SU-DHL-6 (cell line): ENCODE measurements at regions not wholly inside any gene's neighbourhood (a gene's known extent, or its start where the extent isn't known, plus 50 kb on each side); places are given as distances from the start of the nearest gene placed in this dataset.

Experiments used
- EZH2phosphoT487 ChIP-seq: fragments of 200-600 bp; sonication (generic), shearing (Covaris generic); conservative IDR thresholded peaks from 2 replicates; pipeline ENCODE4 v1.6.1; 2018; ENCODE audit warnings: mild to moderate bottlenecking, antibody characterized with exemption, low read length, moderate library complexity, mixed read lengths
- TF ChIP-seq, protein P1 (sequence below): fragments of 200-600 bp; sonication (generic); IDR thresholded peaks from one replicate; pipeline ENCODE4 v1.5.1; 2017; ENCODE audit warnings: antibody characterized with exemption, mild to moderate bottlenecking, low read length, moderate library complexity; ENCODE audit not compliant: insufficient read depth, poor library complexity, severe bottlenecking

DNA sequence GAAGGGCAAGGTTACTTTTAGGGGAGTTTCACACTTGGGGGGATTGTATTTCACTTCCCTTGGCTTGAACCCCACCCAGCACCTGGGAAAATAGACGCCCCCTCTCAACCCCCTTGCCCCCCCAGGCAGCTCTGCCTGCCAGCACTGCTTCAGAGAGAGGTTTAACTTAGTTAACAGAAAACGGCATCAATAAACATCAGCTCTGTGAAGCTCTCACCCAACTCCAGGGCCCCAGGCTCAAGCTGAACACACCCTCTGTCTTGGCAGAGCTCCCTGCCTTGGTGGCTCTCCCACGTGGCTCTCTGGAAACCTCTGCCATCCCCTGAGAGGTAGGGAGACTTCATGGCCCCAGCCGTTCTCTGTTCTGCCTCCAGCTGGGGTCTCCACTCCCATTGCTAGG lies 244.1 kb downstream of the ACKR3 start:
- TF ChIP-seq, protein P1, sequence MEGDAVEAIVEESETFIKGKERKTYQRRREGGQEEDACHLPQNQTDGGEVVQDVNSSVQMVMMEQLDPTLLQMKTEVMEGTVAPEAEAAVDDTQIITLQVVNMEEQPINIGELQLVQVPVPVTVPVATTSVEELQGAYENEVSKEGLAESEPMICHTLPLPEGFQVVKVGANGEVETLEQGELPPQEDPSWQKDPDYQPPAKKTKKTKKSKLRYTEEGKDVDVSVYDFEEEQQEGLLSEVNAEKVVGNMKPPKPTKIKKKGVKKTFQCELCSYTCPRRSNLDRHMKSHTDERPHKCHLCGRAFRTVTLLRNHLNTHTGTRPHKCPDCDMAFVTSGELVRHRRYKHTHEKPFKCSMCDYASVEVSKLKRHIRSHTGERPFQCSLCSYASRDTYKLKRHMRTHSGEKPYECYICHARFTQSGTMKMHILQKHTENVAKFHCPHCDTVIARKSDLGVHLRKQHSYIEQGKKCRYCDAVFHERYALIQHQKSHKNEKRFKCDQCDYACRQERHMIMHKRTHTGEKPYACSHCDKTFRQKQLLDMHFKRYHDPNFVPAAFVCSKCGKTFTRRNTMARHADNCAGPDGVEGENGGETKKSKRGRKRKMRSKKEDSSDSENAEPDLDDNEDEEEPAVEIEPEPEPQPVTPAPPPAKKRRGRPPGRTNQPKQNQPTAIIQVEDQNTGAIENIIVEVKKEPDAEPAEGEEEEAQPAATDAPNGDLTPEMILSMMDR: no peak
- TF ChIP-seq EZH2phosphoT487: no peak
